NB4 (cell line): ENCODE measurements at regions not wholly inside any gene's neighbourhood (a gene's known extent, or its start where the extent isn't known, plus 50 kb on each side); places are given as distances from the start of the nearest gene placed in this dataset.

Source experiments
- CTCF ChIP-seq: IDR thresholded peaks from one replicate; pipeline ENCODE4 v1.5.1; 2012; ENCODE audit warnings: low read depth, low read length
- POLR2A ChIP-seq: IDR thresholded peaks from 2 replicates; pipeline ENCODE4 v1.6.1; 2011; ENCODE audit warnings: mild to moderate bottlenecking; ENCODE audit not compliant: insufficient read length; ENCODE audit errors: extremely low read depth

- TF ChIP-seq CTCF (no peak), POLR2A (no peak)
Observed at GRCh38 chr17:31700973-31701372, 158.1 kb downstream of the COPRS start.
